ENCODE measurements at regions not wholly inside any gene's neighbourhood (a gene's known extent, or its start where the extent isn't known, plus 50 kb on each side); places are given as distances from the start of the nearest gene placed in this dataset.
"Not testable (repeated sequence)": the region's sequence is repeated elsewhere in the genome, so short reads cannot be mapped to it uniquely, and the experiment has no call there.

DNA sequence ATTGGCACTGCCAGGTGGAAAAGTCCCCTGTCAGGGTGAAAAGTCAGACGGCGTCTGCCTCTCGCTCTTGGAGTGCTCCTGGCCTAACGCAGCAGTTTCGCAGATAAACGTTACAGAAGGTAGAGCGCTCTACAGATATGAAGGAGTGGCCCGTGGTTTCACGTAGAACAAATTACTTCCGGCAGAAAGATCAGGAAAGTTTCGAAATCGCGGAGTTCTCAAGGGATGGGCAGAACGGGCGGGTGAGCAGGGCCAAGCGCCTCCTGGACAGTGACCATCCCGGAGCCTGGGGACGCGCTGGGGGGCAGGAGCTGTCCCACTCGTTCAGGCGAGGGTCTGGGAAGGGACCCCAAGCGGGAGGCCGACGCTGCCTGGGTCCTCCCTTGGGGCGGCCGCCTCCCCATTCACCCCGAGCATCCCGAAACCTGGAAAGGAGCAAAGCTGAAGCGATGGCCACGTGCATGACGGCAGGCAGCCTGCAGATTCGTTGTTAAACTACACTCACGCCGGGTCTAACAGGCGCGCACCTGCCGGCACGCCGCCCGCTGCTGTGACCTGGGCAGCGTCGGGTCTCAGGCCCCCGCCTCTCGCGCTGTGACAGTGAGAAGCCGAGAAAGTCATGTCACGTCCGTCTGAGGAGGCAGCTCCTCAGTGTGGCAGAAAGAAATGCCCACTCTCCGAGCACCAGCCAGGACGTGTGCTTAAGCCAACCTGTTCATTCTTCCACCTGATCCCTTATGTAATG is 122.9 kb upstream of the SALL3 start:
- no peak for DNase-seq

DNA sequence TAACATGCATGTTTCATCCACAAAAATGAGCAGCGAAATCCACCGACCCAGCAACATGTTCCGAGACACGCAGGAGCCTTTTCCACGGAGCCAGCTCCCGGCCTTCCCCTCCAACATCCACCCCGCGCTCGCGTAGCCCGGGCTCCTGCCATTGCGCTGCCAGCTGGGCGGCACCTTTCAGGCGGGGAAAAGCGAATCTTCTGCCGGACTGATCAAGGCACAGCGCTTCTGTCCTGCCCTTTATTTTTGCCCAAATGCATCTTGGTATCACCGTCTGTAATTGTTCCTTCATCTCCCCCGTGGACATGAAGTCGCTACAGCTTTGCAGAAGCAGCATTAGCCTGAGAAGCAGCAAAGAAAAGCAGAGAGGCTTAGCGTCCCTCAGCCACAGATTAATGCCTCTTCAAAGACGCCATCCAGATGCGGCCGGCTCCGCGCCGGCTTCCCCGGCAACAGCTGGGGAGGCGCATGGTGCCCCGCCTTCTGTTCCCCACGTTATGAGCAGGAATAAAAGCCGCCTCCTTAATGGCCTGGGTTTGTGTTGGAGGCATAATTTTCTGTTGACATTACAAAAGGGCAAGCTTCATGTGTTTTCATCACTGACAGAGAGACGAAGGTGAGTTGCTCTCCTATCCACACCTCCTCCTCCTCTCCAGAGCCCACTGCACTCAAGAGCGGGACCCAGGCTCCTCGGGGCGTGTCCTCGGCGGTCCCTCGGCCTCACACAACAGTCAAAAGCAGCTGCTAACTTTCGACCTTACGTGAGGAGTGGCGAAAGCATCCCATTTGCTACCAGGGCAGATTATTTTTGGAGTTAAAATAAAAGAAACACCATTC is 122.1 kb upstream of the SALL3 start:
- DNase-seq: no peak

DNA sequence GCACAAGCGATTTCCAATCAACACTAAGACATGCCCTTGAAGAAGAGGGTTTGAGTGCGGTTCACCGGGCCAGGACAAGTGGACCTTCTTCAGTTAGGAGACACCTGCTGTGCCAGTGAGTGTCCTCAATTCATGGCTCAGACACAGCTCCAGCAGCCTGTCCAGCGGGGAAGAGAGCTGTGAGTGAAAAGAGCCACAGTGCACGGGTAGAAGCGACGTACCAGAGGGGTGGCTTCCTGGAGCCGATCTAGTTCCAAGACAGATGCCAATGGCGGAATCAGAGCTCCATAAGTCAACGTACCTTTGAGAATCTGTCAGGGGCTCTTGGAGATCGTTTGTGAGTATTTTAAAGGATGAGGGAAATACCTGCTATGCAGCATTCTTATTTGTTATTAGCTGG is 119.9 kb upstream of the SALL3 start:
- DNase-seq: no peak

DNA sequence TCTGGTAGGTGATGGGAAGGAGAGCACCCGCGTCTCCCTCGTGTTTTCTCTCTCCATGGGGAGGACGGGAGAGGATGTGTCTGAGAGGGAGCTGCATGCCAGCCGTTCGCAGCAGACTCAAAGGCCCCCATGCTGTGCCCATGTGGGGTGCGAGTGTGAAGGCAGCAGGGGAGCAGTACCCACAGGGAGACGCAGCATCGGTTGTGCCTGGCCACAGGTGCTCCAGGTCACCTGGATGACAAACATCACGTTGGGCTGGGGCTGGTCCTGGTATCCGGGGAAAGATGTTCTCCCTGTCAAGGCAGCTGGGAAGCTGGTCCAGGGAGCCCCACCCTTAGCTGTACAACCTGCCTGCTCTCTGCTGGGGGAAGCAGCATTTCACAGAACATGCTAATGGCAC is 119.5 kb upstream of the SALL3 start:
- no peak for DNase-seq

DNA sequence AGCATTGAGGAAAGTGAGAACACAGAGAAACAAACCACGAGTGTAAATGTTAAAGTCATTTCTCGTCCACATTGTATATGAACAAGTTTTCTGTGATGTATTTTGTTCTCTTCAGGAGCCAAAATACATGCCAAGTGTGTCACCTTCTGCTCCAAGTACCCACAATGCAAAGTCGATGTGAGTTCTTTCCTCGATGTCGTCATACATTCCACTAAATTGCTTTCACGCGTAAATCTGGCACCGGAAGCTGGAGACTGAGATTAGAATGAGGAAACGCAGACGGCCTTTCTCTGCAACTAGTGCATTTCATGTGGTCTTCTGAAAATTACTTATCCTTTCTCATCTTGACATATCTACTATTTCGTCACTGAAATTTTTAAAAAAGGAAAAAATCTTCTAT is 118.5 kb upstream of the SALL3 start:
- no peak for DNase-seq

DNA sequence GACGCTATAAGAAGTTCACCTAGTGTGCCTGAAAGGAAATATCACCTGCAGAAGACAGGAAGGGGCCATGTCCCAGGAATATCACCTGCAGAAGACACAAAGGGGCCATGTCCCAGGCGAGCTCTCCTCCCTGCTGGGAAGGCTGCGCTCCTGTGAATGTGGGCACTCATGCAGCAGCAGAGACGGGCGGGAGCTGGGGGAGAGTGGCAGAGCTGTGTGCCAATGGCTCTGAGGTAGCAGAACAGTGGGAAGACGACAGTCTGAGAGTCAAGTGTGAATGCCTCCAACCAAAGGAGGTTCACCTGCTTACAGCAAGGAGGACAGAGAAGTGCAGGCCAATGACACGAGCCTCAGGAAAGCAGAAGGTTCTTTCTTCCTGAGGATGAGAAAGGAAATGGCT is 117.9 kb upstream of the SALL3 start:
- no peak for DNase-seq

DNA sequence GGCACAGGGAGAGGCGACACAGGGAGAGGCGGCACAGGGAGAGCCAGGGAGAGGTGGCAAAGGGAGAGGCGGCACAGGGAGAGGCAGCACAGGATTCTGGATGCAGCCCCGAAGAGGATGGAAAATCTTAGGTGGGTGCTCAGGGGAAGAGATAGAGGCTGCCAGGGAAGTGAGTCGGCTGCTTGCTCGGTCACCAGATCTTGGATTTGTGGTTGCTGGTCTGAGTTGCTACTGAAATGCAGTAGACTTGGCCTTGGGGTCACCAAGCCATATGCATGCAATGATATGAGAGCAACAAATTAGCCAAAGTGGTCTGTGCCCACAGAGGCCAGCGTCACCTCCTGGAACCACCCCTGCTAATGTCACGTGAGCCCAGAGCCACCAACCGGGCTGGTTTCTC is 117.2 kb upstream of the SALL3 start:
- DNase-seq: no peak

DNA sequence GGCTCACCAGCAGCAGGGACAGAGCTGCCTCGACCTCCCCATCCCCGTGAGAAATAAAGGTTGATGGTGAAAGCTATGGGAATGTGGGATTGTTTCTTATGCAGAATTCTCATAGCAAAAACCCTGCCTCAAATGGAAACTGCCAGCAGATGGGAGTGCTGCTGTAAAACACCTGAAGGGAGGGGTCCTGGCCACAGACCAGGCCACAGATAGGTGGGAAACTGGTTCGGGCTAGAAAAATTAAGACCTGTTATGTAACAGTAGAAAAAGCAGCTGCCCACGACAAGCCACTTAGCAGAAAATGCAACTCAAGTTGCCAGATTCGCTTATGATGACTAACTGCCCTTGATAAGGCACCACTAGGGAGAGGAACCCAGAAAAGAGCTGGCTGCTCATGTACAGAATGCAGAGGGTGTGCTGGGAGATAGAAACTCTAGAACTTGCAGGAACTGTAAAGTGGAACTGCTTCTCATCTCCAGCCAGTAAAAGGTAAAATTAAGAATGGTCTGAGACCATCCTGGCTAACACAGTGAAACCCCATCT is 114.5 kb upstream of the SALL3 start:
- DNase-seq: no peak

DNA sequence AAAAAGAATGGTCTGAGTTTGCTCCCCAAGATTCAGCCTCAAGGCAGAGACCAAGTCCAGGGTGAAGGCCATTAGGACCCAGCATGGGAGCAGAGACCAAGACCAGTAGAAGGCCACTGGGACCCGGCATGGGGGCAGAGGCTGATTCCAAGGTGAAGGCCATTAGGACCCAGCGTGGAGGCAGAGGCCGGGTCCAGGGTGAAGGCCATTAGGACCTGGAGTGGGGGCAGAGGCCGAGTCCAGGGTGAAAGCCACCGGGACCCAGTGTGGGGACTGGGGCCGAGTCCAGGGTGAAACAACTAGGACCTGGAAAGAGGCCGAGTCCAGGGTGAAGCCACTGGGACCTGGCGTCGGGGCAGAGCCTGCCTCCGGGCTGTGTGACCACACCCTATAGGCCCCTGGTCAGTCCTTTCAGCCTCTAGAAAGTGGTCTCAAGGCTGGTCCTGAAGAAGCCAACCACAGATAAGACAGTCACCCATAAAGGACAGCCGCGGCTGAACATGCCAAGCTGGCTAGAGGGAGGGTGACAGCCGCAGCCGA is 113.8 kb upstream of the SALL3 start:
- no peak for DNase-seq

DNA sequence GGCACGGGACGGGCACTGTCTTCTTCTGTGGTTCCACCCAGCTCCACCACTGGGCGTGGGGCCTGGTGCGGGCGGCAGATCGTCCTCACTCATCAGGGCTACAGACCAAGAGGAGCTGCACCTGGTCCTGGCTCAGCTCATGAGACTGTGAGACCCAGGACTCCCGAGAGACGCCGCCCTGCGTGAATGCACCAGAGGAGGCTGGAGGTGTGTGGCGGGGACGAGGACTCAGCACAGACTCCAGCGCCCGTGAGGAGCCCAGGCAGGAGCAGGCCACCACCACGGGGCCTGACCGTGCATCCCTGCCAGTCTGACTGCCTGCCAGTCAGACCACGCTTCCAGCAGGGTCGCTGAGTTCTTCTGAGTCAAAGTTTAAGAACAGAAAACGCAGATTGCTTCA is 112.5 kb upstream of the SALL3 start:
- no peak for DNase-seq

DNA sequence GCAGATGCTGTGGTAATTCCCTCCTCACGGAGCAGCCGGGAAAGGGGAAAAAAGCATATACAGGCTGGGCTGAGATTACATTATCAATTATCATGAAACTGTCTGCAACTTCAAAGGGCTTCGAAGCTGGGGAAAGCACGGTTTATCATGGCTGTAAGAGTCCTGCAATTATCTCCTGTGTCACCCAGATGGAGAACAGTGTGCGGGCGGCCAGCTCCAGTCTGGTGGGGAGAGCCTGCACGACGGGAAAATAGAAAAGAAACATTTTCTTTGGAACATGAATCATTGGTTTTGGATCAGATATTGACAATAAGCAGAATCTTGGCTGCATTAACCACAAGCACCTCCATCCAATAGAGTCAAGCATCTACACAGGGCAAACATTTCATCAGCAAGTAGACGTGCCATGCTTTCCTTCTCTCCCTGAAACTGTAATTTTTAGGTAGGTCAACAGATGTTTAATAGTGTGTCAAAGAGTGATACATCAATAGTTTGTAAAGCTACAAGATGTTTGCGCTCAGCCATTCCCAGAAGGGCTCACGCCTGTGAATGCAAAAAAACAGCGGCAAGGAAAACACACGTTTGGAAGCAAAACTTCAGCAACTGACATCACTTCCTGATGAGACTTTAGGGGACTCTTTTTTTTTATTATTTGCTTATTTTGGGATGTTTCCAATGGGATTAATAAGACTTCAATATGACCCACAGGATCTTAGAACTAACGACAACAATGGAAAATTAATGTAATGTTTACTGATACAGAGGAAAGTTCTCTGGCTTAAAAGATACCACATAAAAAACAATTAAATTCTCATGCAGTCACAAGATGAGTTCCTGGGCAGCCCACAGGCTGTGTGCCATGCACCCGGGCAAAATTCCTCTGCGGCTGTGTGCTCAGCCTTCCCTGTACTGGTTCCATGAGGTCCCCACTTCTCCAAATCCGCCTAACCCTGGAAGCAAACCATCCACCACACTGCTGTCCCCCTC is 111.0 kb upstream of the SALL3 start:
- no peak for DNase-seq

DNA sequence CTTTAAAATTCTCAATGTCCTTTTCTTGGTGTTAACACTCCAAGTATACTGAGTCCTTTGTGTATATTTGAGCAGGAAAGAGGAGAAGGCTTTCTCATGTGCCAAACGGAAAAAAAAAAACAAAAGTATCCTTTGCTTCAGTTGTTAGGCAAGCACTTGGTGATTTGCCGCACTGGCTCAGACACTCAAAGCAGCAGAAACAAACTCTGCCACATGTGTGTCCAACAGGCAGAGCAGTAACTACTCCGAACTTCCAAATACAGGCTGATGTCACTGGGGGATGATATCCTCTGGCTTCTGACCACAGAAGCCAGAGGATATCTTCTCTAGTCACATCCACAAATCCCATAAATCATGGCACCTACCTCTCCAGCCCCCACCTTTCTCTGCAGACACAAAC is 108.0 kb upstream of the SALL3 start:
- DNase-seq: no peak

DNA sequence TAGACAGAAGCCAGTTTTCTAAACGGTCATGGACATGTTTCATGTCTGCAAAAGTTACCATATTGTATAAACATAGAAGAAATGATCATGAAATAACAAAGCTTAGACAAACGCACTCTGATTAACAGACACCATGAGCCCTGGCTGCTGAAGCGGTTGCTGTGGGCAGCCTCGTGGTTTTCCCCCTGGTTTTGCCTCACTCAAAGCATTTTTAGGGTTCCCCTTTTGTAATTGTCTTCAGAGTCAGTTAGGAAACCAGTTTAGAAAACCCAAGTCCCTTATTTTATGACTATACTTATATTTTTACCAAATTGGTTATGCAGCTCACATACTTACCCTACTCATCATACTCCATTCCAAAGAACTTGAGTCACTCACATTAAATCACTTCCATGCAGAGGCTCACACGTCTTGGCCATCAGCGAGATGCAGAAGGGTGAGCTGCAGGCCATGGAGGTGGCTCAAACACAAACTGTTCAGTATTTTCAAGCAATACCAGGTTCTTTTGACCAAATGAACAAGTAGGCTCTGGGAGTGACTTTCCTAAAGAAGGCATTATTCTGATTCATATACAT is 105.6 kb upstream of the SALL3 start:
- DNase-seq: no peak

DNA sequence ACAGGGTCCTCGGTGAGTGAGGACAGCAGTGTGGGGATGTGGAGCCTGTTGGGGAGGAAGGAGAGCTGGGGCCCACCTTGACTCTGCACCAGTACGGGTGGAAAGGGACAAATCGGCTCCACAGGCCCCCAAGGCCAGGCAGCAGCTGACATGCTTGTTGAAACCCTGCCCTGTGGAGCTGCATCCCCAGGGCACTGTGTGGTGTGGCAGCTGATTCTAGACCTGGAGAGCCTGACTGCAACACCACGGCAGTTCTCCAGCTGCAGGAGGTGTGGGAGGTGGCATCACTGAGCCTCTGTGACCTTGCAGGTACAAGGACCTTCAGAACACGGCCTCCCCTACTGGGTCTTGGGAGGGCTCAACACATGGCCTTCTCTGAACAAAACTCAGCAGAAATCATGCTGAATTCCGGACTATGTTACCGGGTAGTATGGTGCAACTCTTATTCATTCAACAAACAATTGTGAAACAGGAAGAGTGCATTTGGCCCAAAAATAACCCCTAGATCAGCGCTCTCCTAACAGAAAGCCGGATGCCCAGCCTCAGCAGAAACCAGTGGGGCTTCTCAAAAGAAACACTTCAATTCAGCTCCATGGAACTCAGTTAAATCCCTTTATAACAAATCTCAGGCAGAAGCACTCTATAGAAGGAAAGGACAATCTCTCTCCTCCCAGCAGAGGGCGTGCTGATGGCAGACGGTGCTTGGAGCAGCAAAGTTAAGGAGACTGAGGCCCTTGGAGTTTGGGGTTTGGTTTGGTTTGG is 104.4 kb upstream of the SALL3 start:
- DNase-seq: no peak

DNA sequence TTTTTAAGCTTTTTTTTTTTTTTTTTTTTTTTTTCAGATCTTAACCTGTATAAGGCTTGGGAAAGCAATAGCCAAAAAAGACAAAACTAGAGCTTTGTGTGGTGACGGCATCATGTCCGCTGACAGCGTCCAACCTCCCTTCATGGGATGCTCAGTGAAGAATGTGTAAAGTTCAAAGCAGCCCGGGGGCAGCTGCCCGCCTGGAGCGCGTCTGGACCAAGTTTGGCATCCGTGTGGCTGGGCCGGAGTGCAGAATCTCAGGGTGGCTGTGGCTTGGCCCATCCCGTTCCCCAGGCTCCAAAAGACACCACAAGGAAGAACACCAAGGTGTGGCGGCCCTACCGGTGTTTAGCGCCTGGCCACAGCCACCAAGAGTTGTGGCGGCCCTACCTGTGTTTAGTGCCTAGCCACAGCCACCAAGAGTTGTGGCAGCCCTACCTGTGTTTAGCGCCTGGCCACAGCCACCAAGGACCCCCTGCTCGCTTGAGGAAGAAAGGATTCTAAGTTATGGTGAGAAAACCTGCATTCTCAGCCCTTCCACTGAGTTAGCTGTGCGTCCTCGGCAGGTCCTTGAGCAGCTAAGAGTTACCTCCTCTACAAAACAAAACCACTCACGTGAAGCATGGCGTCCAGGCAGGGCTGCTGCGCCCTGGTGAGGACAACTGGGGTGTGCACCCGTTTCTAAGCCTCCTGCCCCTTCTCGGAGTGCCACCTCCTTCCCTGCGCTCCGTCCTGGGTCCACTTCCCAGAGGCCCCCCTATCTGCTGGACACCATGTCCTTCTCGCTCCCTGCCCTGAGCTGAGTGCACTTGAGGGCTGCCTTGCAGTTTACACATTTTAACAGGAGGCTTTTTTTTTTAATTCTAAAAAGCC is 103.6 kb upstream of the SALL3 start:
- DNase-seq: no peak

DNA sequence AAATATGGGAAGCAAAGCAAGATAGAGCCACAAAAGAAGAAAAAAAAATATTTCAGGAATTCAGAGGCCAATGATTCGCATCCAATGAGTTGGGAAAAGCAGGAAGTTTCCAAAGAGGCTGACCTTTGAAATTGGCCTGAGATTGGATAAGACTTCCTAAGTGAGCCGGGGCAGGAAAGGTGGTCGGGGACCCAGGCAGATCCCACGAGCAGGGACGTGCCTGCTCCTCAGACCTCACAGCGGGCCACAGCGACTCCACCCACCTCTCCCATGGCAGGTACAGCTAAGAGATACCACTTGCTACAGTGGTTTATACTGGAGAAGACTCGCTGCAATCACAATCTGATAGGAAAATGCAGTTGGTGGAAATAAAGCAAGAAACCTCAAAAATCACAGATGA is 102.8 kb upstream of the SALL3 start:
- DNase-seq: no peak

DNA sequence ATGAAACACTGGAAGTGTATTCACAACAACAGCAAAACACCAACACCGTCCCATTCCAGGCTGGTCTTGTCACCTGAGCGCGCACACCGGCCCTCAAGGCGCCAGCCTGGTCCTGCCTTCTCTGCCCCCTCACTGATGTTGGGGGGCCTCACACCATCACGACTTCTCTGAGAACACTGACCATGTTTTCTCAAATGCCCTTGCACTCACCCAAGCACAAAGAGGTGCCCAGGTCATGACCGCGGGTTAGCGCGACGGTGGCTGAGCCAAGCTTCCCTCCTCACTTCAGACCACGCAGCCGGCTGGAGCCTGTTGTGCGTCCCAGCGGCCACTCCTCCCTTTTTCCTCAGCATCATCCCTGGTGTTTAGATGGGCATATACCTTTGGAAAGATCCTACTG is 101.3 kb upstream of the SALL3 start:
- DNase-seq: no peak

DNA sequence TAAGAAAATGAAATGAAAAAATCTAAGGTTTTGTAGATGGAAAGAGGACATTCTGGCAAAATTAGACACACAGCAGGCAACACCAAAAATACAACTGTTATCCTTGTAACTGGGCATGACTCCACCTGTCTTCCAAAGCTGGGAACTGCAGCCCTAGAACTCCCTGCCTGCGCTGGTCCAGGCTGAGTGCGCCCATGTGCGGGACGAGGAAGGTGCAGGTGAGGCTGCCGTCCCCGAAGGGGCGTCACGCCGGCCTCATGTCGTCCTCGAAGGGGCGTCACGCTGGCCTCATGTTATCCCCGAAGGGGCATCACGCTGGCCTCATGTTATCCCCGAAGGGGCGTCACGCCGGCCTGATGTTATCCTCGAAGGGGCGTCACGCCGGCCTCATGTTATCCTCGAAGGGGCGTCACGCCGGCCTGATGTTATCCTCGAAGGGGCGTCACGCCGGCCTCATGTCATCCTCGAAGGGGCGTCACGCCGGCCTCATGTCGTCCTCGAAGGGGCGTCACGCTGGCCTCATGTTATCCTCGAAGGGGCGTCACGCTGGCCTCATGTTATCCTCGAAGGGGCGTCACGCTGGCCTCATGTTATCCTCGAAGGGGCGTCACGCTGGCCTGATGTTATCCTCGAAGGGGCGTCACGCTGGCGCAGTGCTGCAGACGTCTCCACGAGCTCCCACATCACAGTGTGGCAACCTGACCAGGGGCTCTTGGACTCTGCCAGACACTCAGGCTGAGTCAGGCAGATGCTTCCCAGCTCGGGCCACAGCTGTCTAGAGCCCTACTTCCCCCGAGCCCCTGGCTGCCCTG is 100.3 kb upstream of the SALL3 start:
- DNase-seq: not testable (repeated sequence)

DNA sequence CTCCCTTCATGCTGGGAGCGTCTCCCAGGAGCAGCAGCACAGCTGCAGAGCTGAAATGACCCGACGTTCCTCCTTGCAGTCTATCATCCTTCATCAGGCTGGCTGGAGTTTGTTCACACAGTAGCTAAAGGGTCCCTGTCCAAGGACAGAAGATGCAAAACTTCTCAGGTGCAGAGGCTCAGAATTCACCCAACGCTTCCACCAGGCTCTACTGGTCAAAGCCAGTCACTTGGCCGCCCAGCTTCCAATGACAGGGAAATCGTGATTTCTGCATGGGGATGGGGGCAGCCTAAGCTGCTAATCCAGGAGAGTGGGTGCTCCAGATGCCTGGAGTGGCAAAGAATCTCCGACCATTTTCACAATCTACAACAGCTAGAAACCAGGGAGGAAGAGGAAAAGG is 97.0 kb upstream of the SALL3 start:
- DNase-seq: no peak

DNA sequence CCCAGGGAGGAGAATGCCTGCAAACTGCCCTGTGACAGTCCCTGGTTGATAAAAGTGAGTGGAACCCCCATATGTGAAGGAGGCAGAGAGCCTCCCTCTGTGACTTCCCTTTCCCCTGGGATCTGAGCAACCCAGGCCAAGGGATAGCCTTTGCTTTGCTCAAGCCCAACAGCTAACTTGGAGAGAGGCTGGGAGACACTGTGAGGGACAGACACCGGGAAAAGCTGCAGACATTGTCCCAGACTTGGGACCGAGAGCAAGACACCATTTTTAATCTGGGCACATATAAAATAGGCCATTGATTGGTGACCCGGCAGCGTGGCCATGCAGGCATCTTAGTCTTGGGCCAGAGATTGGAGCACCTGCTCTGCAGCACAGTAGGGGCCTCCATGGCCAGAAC is 96.1 kb upstream of the SALL3 start:
- DNase-seq: no peak

Data from right hindlimb (tissue), 1 donor.